ENCODE measurements at regions not wholly inside any gene's neighbourhood (a gene's known extent, or its start where the extent isn't known, plus 50 kb on each side); places are given as distances from the start of the nearest gene placed in this dataset.

DNA sequence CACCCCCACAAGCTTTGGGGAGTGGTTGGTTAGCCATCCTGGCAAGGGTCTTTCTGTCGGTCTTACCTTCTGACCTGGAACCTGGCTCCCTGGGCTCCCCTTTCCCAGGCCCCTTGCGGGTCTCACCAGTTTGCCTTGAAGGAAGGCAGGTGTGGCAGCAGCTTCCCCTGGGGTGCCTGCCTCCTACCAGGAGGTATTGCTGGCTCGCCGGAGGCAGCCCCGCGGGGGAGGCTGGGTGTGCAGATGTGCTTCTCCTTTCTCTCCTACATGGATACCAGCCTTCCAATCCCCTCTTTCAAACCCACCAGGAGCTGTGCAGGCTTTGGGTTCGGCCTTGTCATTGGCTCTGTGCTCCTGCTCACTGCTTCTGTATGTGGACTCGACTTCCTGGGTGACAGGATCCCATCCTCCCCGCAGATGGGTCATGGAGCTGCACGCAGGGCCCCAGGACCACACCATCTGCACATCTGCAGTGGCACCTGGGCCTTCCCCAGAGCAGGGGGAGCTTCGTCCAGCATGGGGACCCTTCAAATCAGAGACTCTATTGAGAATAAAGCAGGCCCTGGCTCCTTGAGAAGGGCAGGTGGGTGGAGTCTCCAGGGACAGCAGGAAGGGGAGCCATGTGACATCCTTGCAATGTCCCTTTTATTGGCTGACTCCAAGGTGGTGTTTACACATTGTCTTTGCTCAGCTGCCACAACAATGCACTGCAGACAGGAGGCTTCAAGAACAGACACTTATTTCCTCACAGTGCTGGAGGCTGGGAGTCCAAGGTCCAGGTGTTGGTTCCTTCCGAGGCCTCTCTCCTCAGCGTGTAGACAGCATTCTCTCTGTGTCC is 592.0 kb downstream of the BRD1 start:
- TF ChIP-seq ISL1 (CRISPR knock-in tag; IDR thresholded peaks at IDR 0.05), result no peak
- no peak for TF ChIP-seq RARB (CRISPR knock-in tag; IDR thresholded peaks at IDR 0.05)
- TF ChIP-seq, protein P1, sequence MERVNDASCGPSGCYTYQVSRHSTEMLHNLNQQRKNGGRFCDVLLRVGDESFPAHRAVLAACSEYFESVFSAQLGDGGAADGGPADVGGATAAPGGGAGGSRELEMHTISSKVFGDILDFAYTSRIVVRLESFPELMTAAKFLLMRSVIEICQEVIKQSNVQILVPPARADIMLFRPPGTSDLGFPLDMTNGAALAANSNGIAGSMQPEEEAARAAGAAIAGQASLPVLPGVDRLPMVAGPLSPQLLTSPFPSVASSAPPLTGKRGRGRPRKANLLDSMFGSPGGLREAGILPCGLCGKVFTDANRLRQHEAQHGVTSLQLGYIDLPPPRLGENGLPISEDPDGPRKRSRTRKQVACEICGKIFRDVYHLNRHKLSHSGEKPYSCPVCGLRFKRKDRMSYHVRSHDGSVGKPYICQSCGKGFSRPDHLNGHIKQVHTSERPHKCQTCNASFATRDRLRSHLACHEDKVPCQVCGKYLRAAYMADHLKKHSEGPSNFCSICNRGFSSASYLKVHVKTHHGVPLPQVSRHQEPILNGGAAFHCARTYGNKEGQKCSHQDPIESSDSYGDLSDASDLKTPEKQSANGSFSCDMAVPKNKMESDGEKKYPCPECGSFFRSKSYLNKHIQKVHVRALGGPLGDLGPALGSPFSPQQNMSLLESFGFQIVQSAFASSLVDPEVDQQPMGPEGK (CRISPR knock-in tag; IDR thresholded peaks at IDR 0.05; ENCODE audit: borderline replicate concordance), result no peak
- TF ChIP-seq ZFP3 (CRISPR knock-in tag; IDR thresholded peaks at IDR 0.05), result no peak
- TF ChIP-seq ZNF565 (CRISPR knock-in tag; conservative IDR thresholded peaks at IDR 0.05; ENCODE audit: low read depth), result no peak

Measured in SK-N-SH treated with all-trans-retinoic acid at 6 μM for 48 hours (cell line).